ENCODE measurements at regions not wholly inside any gene's neighbourhood (a gene's known extent, or its start where the extent isn't known, plus 50 kb on each side); places are given as distances from the start of the nearest gene placed in this dataset.

DNA sequence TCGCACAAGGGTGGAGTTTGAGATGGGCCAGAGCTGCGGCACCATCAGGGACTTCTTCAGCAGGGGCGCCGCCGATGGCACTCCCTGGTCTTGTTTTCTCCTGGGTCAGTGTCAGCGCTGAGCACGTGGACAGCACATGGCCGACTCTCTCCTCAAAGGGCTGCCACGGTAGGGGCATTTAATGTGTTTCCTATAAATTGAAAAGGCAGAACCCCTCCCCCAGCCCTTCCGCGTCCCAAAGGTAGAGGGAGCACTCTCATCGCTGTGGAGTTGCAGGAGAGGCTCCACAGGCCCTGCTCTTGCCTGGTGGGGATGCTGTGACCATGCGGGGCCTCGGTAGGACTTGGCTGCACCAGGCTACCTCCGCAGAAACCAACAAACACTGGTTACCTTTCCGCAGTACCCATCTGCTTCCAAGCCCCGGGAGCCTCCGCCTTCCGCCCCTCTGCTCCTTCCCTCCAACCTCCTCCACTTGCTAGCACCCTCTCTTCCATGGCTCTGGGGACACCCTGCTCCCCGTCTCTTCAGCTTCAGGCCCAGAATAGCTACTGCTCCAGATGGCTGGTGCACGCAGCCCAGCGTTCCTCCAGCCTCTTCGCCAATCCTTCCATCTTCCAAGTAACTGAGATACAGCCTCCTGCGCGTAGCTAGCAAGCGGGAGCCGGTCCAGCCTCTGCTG lies 166.3 kb upstream of the ADCY1 start:
- no peaks in the 10 kb centered on the region for H3K36me3 ChIP-seq (replicated peaks; ENCODE audit: insufficient read depth, low read depth)
- no peaks in the 10 kb centered on the region for H3K79me2 ChIP-seq
- H3K4me1 ChIP-seq (ENCODE audit: insufficient read depth): no peaks in the 10 kb centered on the region
- H2AFZ ChIP-seq: no peak overlapping the region
- WGBS (ENCODE audit: low lambda C conversion rate, missing lambda C conversion rate): 78% methylated on average over 24 of the region's 27 CpGs
- no peaks in the 10 kb centered on the region for H3K9me2 ChIP-seq (replicated peaks; ENCODE audit: insufficient read depth)
- TF ChIP-seq EZH2 (IDR thresholded peaks at IDR 0.05; ENCODE audit: borderline replicate concordance) (no peak), EZH2phosphoT487 (IDR thresholded peaks at IDR 0.05; ENCODE audit: low read depth, severe bottlenecking, unreplicated experiment) (no peak)
- TF ChIP-seq, protein P1, sequence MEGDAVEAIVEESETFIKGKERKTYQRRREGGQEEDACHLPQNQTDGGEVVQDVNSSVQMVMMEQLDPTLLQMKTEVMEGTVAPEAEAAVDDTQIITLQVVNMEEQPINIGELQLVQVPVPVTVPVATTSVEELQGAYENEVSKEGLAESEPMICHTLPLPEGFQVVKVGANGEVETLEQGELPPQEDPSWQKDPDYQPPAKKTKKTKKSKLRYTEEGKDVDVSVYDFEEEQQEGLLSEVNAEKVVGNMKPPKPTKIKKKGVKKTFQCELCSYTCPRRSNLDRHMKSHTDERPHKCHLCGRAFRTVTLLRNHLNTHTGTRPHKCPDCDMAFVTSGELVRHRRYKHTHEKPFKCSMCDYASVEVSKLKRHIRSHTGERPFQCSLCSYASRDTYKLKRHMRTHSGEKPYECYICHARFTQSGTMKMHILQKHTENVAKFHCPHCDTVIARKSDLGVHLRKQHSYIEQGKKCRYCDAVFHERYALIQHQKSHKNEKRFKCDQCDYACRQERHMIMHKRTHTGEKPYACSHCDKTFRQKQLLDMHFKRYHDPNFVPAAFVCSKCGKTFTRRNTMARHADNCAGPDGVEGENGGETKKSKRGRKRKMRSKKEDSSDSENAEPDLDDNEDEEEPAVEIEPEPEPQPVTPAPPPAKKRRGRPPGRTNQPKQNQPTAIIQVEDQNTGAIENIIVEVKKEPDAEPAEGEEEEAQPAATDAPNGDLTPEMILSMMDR (IDR thresholded peaks at IDR 0.05; ENCODE audit: poor library complexity): no peak
- H3K9me3 ChIP-seq (ENCODE audit: low read depth): no peaks in the 10 kb centered on the region
- H3K27ac ChIP-seq: no peak overlapping the region
- H3K27me3 ChIP-seq: no peaks in the 10 kb centered on the region
- no peak overlapping the region for H3K4me2 ChIP-seq
- H4K20me1 ChIP-seq (ENCODE audit: insufficient read depth, poor library complexity, severe bottlenecking): no peaks in the 10 kb centered on the region
- DNase-seq (ENCODE audit: low spot score): no peak
- no peak overlapping the region for H3K4me3 ChIP-seq

- Histone ChIP-seq H3K4me3 (no peak overlapping the region), H3K27ac (no peak overlapping the region), H3K4me2 (no peak overlapping the region), H2AFZ (no peak overlapping the region), H3K9me3 (ENCODE audit: low read depth) (no peaks in the 10 kb centered on the region), H3K36me3 (replicated peaks; ENCODE audit: insufficient read depth, low read depth) (no peaks in the 10 kb centered on the region), H4K20me1 (ENCODE audit: insufficient read depth, poor library complexity, severe bottlenecking) (no peaks in the 10 kb centered on the region), H3K9me2 (replicated peaks; ENCODE audit: insufficient read depth) (no peaks in the 10 kb centered on the region), H3K27me3 (no peaks in the 10 kb centered on the region), H3K79me2 (no peaks in the 10 kb centered on the region), H3K4me1 (ENCODE audit: insufficient read depth) (no peaks in the 10 kb centered on the region)
- no peak for DNase-seq (ENCODE audit: low spot score)
- 94% methylated on average over 5 of the region's 5 CpGs for WGBS (ENCODE audit: low lambda C conversion rate, missing lambda C conversion rate)
- TF ChIP-seq EZH2phosphoT487 (IDR thresholded peaks at IDR 0.05; ENCODE audit: low read depth, severe bottlenecking, unreplicated experiment) (no peak), EZH2 (IDR thresholded peaks at IDR 0.05; ENCODE audit: borderline replicate concordance) (no peak)
Measured at GRCh38 chr7:45408409-45408737, 165.8 kb upstream of the ADCY1 start.

- Histone ChIP-seq H3K9me2 (replicated peaks; ENCODE audit: insufficient read depth) (no peaks in the 10 kb centered on the region), H3K79me2 (no peaks in the 10 kb centered on the region), H4K20me1 (ENCODE audit: insufficient read depth, poor library complexity, severe bottlenecking) (no peaks in the 10 kb centered on the region), H2AFZ (no peak overlapping the region), H3K4me3 (no peak overlapping the region), H3K4me1 (ENCODE audit: insufficient read depth) (no peaks in the 10 kb centered on the region), H3K27me3 (no peaks in the 10 kb centered on the region), H3K36me3 (replicated peaks; ENCODE audit: insufficient read depth, low read depth) (no peaks in the 10 kb centered on the region), H3K9me3 (ENCODE audit: low read depth) (no peaks in the 10 kb centered on the region), H3K27ac (no peak overlapping the region), H3K4me2 (no peak overlapping the region)
- 79% methylated on average over 2 of the region's 2 CpGs for WGBS (ENCODE audit: low lambda C conversion rate, missing lambda C conversion rate)
- DNase-seq (ENCODE audit: low spot score): no peak
- TF ChIP-seq, protein P1 (IDR thresholded peaks at IDR 0.05; ENCODE audit: poor library complexity): no peak
- no peak for TF ChIP-seq EZH2 (IDR thresholded peaks at IDR 0.05; ENCODE audit: borderline replicate concordance)
- TF ChIP-seq EZH2phosphoT487 (IDR thresholded peaks at IDR 0.05; ENCODE audit: low read depth, severe bottlenecking, unreplicated experiment): no peak
Measured at GRCh38 chr7:45410893-45411292, 163.3 kb upstream of the ADCY1 start.

- 79% methylated on average over 3 of the region's 3 CpGs for WGBS (ENCODE audit: low lambda C conversion rate, missing lambda C conversion rate)
- no peak for DNase-seq (ENCODE audit: low spot score)
- no peaks in the 10 kb centered on the region for H3K36me3 ChIP-seq (replicated peaks; ENCODE audit: insufficient read depth, low read depth)
- no peaks in the 10 kb centered on the region for H3K4me1 ChIP-seq (ENCODE audit: insufficient read depth)
- no peak overlapping the region for H3K27ac ChIP-seq
- no peak overlapping the region for H3K4me3 ChIP-seq
- TF ChIP-seq, protein P1 (IDR thresholded peaks at IDR 0.05; ENCODE audit: poor library complexity): no peak
- TF ChIP-seq EZH2phosphoT487 (IDR thresholded peaks at IDR 0.05; ENCODE audit: low read depth, severe bottlenecking, unreplicated experiment): no peak
- no peaks in the 10 kb centered on the region for H4K20me1 ChIP-seq (ENCODE audit: insufficient read depth, poor library complexity, severe bottlenecking)
- H3K9me2 ChIP-seq (replicated peaks; ENCODE audit: insufficient read depth): no peaks in the 10 kb centered on the region
- H3K9me3 ChIP-seq (ENCODE audit: low read depth): no peaks in the 10 kb centered on the region
- no peaks in the 10 kb centered on the region for H3K27me3 ChIP-seq
- no peaks in the 10 kb centered on the region for H3K79me2 ChIP-seq
- H3K4me2 ChIP-seq: no peak overlapping the region
- no peak overlapping the region for H2AFZ ChIP-seq
Measured at GRCh38 chr7:45413419-45413818, 160.7 kb upstream of the ADCY1 start.

Data from hepatocyte (in vitro differentiated cells).